GM12864 (cell line): ENCODE measurements at regions not wholly inside any gene's neighbourhood (a gene's known extent, or its start where the extent isn't known, plus 50 kb on each side); places are given as distances from the start of the nearest gene placed in this dataset.

Experiments
- DNase-seq: peaks from one replicate; pipeline ENCODE4 v3.0.0-alpha.2; 2011; ENCODE audit warnings: low read depth
- H3K4me3 ChIP-seq: 2 replicates; pipeline ENCODE4 v1.5.1; 2011; ENCODE audit warnings: mild to moderate bottlenecking, low read depth, low read length, control low read depth
- TF ChIP-seq, protein P1 (sequence below): IDR thresholded peaks from 2 replicates; pipeline ENCODE4 v1.5.1; 2011; ENCODE audit warnings: low read depth, mild to moderate bottlenecking, moderate library complexity, low read length, control low read depth, inconsistent platforms; ENCODE audit errors: missing control alignments

DNA sequence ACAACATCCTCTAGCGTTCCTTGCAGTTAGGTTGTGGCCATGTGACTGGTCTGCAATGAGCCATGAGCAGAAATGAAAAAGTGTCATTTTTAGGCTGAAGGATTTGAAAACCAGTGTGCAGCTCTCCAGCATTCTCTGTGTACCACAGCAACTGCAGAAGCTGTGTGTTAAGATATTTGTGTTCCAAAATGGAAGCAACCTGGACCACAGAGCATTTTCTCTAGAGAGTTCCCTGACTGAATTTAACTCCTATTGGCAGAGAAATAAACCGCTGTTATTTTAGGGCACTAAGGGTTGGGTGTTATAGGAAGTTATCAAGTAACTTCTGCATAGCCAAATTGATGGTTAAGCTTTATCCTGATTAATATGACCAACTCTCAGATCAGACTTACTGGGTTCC lies 257.2 kb upstream of the THUMPD2 start:
- TF ChIP-seq, protein P1, sequence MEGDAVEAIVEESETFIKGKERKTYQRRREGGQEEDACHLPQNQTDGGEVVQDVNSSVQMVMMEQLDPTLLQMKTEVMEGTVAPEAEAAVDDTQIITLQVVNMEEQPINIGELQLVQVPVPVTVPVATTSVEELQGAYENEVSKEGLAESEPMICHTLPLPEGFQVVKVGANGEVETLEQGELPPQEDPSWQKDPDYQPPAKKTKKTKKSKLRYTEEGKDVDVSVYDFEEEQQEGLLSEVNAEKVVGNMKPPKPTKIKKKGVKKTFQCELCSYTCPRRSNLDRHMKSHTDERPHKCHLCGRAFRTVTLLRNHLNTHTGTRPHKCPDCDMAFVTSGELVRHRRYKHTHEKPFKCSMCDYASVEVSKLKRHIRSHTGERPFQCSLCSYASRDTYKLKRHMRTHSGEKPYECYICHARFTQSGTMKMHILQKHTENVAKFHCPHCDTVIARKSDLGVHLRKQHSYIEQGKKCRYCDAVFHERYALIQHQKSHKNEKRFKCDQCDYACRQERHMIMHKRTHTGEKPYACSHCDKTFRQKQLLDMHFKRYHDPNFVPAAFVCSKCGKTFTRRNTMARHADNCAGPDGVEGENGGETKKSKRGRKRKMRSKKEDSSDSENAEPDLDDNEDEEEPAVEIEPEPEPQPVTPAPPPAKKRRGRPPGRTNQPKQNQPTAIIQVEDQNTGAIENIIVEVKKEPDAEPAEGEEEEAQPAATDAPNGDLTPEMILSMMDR, result no peak
- H3K4me3 ChIP-seq, result no peak overlapping the region

DNA sequence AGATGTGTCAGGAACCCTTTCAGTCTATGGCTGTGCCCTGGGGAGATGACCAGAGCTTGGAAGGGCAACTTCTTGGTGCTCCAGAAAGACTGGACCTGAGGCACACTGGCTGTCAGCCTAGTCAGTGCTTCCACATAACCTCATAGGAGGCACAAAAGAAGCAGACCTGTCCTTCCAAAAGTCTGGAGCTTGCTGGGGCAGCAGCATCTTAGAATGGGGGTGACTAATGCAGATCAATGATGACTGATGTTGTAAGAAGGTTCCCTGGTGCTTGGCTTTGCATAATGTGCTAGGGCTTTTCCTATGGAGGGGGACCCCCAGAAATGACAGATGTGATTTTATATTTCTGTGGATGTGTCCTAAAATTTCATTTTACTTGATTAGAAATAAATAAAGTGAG lies 255.7 kb upstream of the THUMPD2 start:
- no peak overlapping the region for H3K4me3 ChIP-seq
- TF ChIP-seq, protein P1, result no peak
- no peak for DNase-seq

More for the DNA sequence above, 257.2 kb upstream of the THUMPD2 start:
- no peak for DNase-seq

DNA sequence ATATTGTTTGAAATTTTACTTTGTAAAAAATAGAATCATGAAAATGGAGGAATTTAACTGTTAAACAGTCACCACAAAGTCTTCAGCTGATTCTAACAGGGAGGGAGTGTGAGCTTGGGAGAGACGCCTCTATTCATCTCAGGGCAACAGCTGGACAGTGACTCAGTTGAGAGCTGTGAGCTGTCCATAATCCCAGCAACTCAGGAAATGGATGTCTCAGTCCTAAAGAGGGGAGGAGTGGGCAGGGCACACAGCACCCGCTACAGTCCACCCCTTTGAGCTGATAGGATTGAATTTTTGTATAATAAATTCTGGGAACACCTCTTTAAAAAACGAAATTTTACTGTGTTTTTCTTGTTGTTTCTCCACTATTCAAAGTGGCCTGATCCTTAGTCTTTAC lies 255.1 kb upstream of the THUMPD2 start:
- DNase-seq, result no peak
- no peak overlapping the region for H3K4me3 ChIP-seq
- TF ChIP-seq, protein P1, result no peak

DNA sequence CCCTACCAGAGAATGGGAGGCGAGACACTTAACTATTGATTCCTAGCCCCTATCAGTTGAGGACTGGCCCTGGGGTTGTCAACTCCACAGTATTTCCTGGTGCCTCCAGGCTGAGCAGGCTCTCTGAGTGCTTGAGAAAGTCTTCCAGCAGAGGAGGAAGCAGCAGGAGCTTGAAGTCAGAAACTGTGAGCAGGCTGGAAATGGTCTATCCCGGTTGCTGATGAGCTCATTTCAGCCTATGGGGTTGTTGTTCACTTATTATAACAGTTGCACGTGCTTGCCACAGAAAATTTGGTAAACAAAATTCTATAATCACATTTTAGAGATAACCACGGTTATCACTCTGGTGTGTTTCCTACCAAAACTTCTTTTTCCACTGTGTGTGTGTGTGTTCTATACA lies 254.7 kb upstream of the THUMPD2 start:
- H3K4me3 ChIP-seq, result no peak overlapping the region
- TF ChIP-seq, protein P1, result no peak
- no peak for DNase-seq

DNA sequence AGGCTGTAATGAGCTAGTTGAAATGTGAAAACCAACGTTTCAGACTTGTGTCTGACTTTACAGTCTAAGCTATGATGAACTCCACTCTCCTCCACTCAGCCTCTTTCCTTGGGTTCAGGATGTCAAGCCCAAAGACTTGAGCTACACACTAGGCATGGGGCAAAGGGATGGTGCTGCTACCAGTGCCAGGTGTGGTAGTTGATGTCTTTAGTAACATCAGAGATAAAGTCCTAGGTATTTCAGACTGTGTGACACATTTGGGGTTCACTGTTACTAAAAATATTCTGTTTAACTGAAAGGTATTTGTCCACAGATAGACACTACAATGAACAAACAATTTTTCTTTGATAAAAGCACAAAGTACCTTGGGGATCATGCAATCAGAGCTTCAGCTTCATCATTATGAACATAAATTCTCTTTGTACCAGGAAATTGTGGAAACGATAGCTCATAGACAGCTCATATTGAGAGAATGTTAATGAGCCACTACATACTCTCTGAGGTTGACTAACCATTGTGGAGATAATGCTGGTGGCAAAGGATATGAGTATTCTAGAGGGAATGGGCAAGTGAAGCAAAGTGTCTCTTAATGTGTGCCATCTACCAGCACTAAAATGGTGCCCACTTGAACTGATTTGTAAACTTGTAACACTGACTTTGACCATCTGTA lies 253.7 kb upstream of the THUMPD2 start:
- TF ChIP-seq, protein P1, result no peak
- DNase-seq, result no peak
- no peak overlapping the region for H3K4me3 ChIP-seq

DNA sequence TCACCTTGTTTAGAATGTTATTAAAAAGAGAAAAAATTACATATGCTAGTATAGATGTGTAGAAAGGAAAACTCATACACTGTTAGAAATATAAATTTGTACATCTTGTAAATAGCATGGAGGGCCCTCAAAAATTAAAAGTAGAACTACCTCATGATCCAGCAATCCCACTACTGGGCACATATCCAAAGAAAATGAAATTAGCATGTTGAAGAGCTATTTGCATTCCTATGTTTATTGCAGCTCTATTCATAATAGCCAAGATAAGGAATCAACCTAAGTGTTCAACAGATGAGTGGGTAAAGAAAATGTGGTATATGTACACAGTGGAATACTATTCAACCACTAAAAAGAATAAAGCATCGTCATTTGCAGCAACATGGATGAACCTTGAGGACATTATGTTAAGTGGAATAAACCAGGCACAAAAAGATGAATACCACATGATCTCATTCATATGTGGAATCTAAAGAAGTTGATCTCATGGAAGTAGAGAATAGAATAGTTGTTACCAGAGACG lies 251.5 kb upstream of the THUMPD2 start:
- TF ChIP-seq, protein P1, result no peak
- no peak for DNase-seq

More for the DNA sequence above, 251.5 kb upstream of the THUMPD2 start:
- H3K4me3 ChIP-seq, result no peak overlapping the region
